GM13976 (cell line): ENCODE measurements at regions not wholly inside any gene's neighbourhood (a gene's known extent, or its start where the extent isn't known, plus 50 kb on each side); places are given as distances from the start of the nearest gene placed in this dataset.

Experiments used
- DNase-seq: peaks from one replicate; pipeline ENCODE4 v3.0.0; 2012; ENCODE audit warnings: low spot score
- CTCF ChIP-seq: IDR thresholded peaks from 2 replicates; pipeline ENCODE4 v1.5.1; 2012; ENCODE audit warnings: borderline replicate concordance, mild to moderate bottlenecking; ENCODE audit not compliant: insufficient read depth; ENCODE audit errors: extremely low read depth, missing control alignments, control extremely low read depth
- in situ Hi-C: fragments of 300-500 bp; cut with MboI; formaldehyde crosslinking; loops from one replicate; pipeline ENCODE4 v1.12.0; 2022; ENCODE audit warnings: low sequenced_read_pairs, mixed read lengths, inconsistent platforms; ENCODE audit not compliant: unreplicated experiment

- in situ Hi-C loops = no loop called here
- DNase-seq = no peak
- TF ChIP-seq CTCF = no peak
Observed at GRCh38 chr5:17727098-17727497, 92.8 kb downstream of the TAF11L14 start.

- no peak for DNase-seq
- in situ Hi-C loops = no loop called here
- no peak for TF ChIP-seq CTCF
Observed at GRCh38 chr5:17730421-17730820, 96.2 kb downstream of the TAF11L14 start.

DNA sequence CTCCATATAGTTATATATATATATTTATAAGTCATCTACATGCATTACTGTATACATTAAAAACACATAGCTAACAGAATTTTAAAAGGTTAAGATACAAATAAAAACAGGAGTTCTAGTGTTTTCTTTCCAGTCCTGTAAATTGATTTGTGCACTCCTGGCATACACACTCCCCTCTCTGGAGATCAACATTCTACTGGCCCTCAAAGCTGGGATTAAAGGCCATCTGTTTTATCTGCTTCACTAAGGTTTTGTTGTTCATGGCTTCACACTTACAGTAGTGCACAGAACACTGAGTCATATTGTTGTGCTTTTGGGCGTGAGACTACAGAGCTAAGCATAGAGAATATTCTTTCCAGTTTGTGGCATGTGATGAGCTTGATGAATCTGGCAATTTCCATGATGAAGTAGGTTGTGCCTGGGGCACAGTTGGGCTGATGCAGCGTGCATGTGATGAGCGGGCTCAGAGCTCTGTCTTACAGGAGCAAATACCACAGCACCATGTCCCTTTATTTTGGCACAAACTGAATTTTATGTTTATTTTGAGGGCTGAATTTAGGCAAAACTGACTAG is 98.2 kb downstream of the TAF11L14 start:
- TF ChIP-seq CTCF = no peak
- in situ Hi-C loops = no loop called here
- no peak for DNase-seq

GRCh38 chr5:17734011-17734410 is 99.8 kb downstream of the TAF11L14 start:
- DNase-seq = no peak
- in situ Hi-C loops = no loop called here
- TF ChIP-seq CTCF = no peak

GRCh38 chr5:17735761-17736160 is 101.5 kb downstream of the TAF11L14 start:
- in situ Hi-C loops = no loop called here
- no peak for DNase-seq
- no peak for TF ChIP-seq CTCF

- TF ChIP-seq CTCF = no peak
- no peak for DNase-seq
- in situ Hi-C loops = no loop called here
Observed at GRCh38 chr5:17737092-17737491, 102.8 kb downstream of the TAF11L14 start.

GRCh38 chr5:17738446-17738845 is 104.2 kb downstream of the TAF11L14 start:
- no peak for TF ChIP-seq CTCF
- no peak for DNase-seq
- in situ Hi-C loops = no loop called here
